ENCODE measurements at regions not wholly inside any gene's neighbourhood (a gene's known extent, or its start where the extent isn't known, plus 50 kb on each side); places are given as distances from the start of the nearest gene placed in this dataset.

- Histone ChIP-seq H3K27ac (no peak overlapping the region), H3K4me3 (no peak overlapping the region), H3K4me1 (no peaks in the 10 kb centered on the region), H3K36me3 (no peaks in the 10 kb centered on the region), H3K27me3 (no peaks in the 10 kb centered on the region), H3K9me3 (no peaks in the 10 kb centered on the region)
- TF ChIP-seq CTCF (IDR thresholded peaks at IDR 0.05) (no peak), POLR2A (IDR thresholded peaks at IDR 0.05) (no peak), POLR2AphosphoS5 (IDR thresholded peaks at IDR 0.05) (no peak)
- intact Hi-C loops (cut with DNase I; ENCODE audit: low total_unique reads): no loop called here
- no peak for DNase-seq (ENCODE audit: low spot score in 2 of 2)
These were observed 86.6 kb upstream of the MAFB start for GRCh38 chr20:40775561-40776146.

GRCh38 chr20:40776466-40777457 is 87.7 kb upstream of the MAFB start:
- Histone ChIP-seq H3K9me3 (no peaks in the 10 kb centered on the region), H3K27me3 (no peaks in the 10 kb centered on the region), H3K4me1 (no peaks in the 10 kb centered on the region), H3K36me3 (no peaks in the 10 kb centered on the region), H3K4me3 (no peak overlapping the region), H3K27ac (no peak overlapping the region)
- intact Hi-C loops (cut with DNase I; ENCODE audit: low total_unique reads): no loop called here
- TF ChIP-seq POLR2A (IDR thresholded peaks at IDR 0.05): no peak
- no peak for TF ChIP-seq CTCF (IDR thresholded peaks at IDR 0.05)
- no peak for TF ChIP-seq POLR2AphosphoS5 (IDR thresholded peaks at IDR 0.05)
- no peak for DNase-seq (ENCODE audit: low spot score in 2 of 2)

- H3K4me3 ChIP-seq: no peak overlapping the region
- H3K9me3 ChIP-seq: no peaks in the 10 kb centered on the region
- no peak overlapping the region for H3K27ac ChIP-seq
- intact Hi-C loops (cut with DNase I; ENCODE audit: low total_unique reads): no loop called here
- TF ChIP-seq POLR2A (IDR thresholded peaks at IDR 0.05) (no peak), POLR2AphosphoS5 (IDR thresholded peaks at IDR 0.05) (no peak), CTCF (IDR thresholded peaks at IDR 0.05) (no peak)
- no peaks in the 10 kb centered on the region for H3K36me3 ChIP-seq
- no peaks in the 10 kb centered on the region for H3K4me1 ChIP-seq
- no peak for DNase-seq (ENCODE audit: low spot score in 2 of 2)
- H3K27me3 ChIP-seq: no peaks in the 10 kb centered on the region
These were observed 88.6 kb upstream of the MAFB start for GRCh38 chr20:40777653-40778052.

GRCh38 chr20:40778894-40779496 is 90.0 kb upstream of the MAFB start:
- no peaks in the 10 kb centered on the region for H3K9me3 ChIP-seq
- no peak overlapping the region for H3K27ac ChIP-seq
- H3K27me3 ChIP-seq: no peaks in the 10 kb centered on the region
- no peaks in the 10 kb centered on the region for H3K4me1 ChIP-seq
- no peak for TF ChIP-seq POLR2AphosphoS5 (IDR thresholded peaks at IDR 0.05)
- H3K4me3 ChIP-seq: no peak overlapping the region
- intact Hi-C loops (cut with DNase I; ENCODE audit: low total_unique reads): no loop called here
- H3K36me3 ChIP-seq: no peaks in the 10 kb centered on the region
- no peak for DNase-seq (ENCODE audit: low spot score in 2 of 2)

GRCh38 chr20:40781327-40782042 is 92.4 kb upstream of the MAFB start:
- Histone ChIP-seq H3K27me3 (peaks cover 0 to 4% of the 10 kb centered on the region in 2 donors), H3K36me3 (no peaks in the 10 kb centered on the region), H3K9me3 (no peaks in the 10 kb centered on the region), H3K27ac (no peak overlapping the region), H3K4me3 (no peak overlapping the region), H3K4me1 (no peaks in the 10 kb centered on the region)
- no peak for DNase-seq (ENCODE audit: low spot score in 2 of 2)
- TF ChIP-seq POLR2A (IDR thresholded peaks at IDR 0.05): no peak
- TF ChIP-seq CTCF (IDR thresholded peaks at IDR 0.05): no peak
- no peak for TF ChIP-seq POLR2AphosphoS5 (IDR thresholded peaks at IDR 0.05)
- intact Hi-C loops (cut with DNase I; ENCODE audit: low total_unique reads): no loop called here

All from breast epithelium (tissue), 4 donors.